ENCODE measurements at regions not wholly inside any gene's neighbourhood (a gene's known extent, or its start where the extent isn't known, plus 50 kb on each side); places are given as distances from the start of the nearest gene placed in this dataset.

- TF ChIP-seq CTCF (IDR thresholded peaks at IDR 0.05) = no peak
- TF ChIP-seq HDAC2 (IDR thresholded peaks at IDR 0.05) = no peak
- no peak for TF ChIP-seq MAX (IDR thresholded peaks at IDR 0.05)
- TF ChIP-seq HMGXB4 (CRISPR knock-in tag; IDR thresholded peaks at IDR 0.05; ENCODE audit: borderline replicate concordance) = no peak
- no peak for TF ChIP-seq REST (IDR thresholded peaks at IDR 0.05)
- TF ChIP-seq EHMT2 (IDR thresholded peaks at IDR 0.05; ENCODE audit: low read depth) = no peak
These were observed 57.7 kb upstream of the NLK start for GRCh38 chr17:27984816-27985215.
